Natural killer cell (primary cell): ENCODE measurements at regions not wholly inside any gene's neighbourhood (a gene's known extent, or its start where the extent isn't known, plus 50 kb on each side); places are given as distances from the start of the nearest gene placed in this dataset.

Experiments
- ATAC-seq, 3 donors: fragments of 150-1000 bp in 2 of 3; fragments of 200-7000 bp in 1 of 3; cut with Tn5 transposase; 1 replicate in 1 of 3; 2 replicates in 2 of 3; pipeline ENCODE4 v1.10.0; 2021; ENCODE audit warnings: mild to moderate bottlenecking in 2 of 3, moderate library complexity in 2 of 3
- DNase-seq, 2 donors: peaks; one replicate each; pipeline versions ENCODE4 v3.0.0 to v3.0.0-alpha.2; 2013 to 2021; ENCODE audit warnings: mixed read lengths in 1 of 2
- H3K27ac ChIP-seq: one replicate; pipeline ENCODE4 v1.5.1; 2013; ENCODE audit warnings: mild to moderate bottlenecking, low read length
- H3K27me3 ChIP-seq: one replicate; pipeline ENCODE4 v1.6.1; 2013; ENCODE audit warnings: low read length; ENCODE audit not compliant: control insufficient read depth, insufficient read depth
- H3K36me3 ChIP-seq: one replicate; pipeline ENCODE4 v1.6.1; 2013; ENCODE audit warnings: low read length; ENCODE audit not compliant: control insufficient read depth, insufficient read depth
- H3K4me1 ChIP-seq: one replicate; pipeline ENCODE4 v1.6.1; 2013; ENCODE audit warnings: low read length; ENCODE audit not compliant: control insufficient read depth, insufficient read depth
- H3K4me3 ChIP-seq: one replicate; pipeline ENCODE4 v1.5.1; 2013; ENCODE audit warnings: low read length
- H3K9me3 ChIP-seq: one replicate; pipeline ENCODE4 v1.6.1; 2013; ENCODE audit warnings: low read length; ENCODE audit not compliant: control insufficient read depth, insufficient read depth
- H3K27ac Mint-ChIP-seq, 2 donors: one replicate each; pipeline ENCODE4 v1.8.0; 2022; ENCODE audit warnings: mild to moderate bottlenecking in 2 of 2, mixed read lengths in 2 of 2, moderate library complexity in 1 of 2
- H3K27me3 Mint-ChIP-seq, 2 donors: one replicate each; pipeline ENCODE4 v1.8.0; 2022; ENCODE audit warnings: low read depth in 2 of 2, mixed read lengths in 2 of 2
- H3K36me3 Mint-ChIP-seq: one replicate; pipeline ENCODE4 v1.8.0; 2022; ENCODE audit warnings: mixed read lengths
- H3K4me1 Mint-ChIP-seq, 2 donors: one replicate each; pipeline ENCODE4 v1.8.0; 2022; ENCODE audit warnings: mixed read lengths in 2 of 2
- H3K4me3 Mint-ChIP-seq: one replicate; pipeline ENCODE4 v1.8.0; 2022; ENCODE audit warnings: mild to moderate bottlenecking, moderate library complexity, mixed read lengths
- H3K9me3 Mint-ChIP-seq, 2 donors: one replicate each; pipeline ENCODE4 v1.8.0; 2022; ENCODE audit warnings: mixed read lengths in 2 of 2
- CTCF ChIP-seq: fragments of 200-600 bp; IDR thresholded peaks from one replicate; pipeline ENCODE4 v1.8.0; 2022; ENCODE audit warnings: antibody characterized with exemption
- whole genome bisulfite sequencing: methylation state at CpG from one replicate; pipeline ENCODE4 v1.1.7; 2013; ENCODE audit warnings: missing lambda C conversion rate; ENCODE audit not compliant: insufficient coverage; 5-methylcytosine and 5-hydroxymethylcytosine counted together
- intact Hi-C: fragments of 100-400 bp; cut with micrococcal nuclease; formaldehyde crosslinking; loops from one replicate; pipeline ENCODE4 v1.14.2; 2022

- DNase-seq (no peak), ATAC-seq (peak in 1 of 3 donors; percentile 43)
- H3K36me3 ChIP-seq: no peaks in the 10 kb centered on the region
- intact Hi-C loops: no loop called here
- Mint-ChIP-seq H3K4me3 (no peak overlapping the region), H3K9me3 (no peaks in the 10 kb centered on the region), H3K4me1 (no peaks in the 10 kb centered on the region), H3K36me3 (no peaks in the 10 kb centered on the region), H3K27ac (no peak overlapping the region), H3K27me3 (no peaks in the 10 kb centered on the region)
- 92% methylated on average over 1 of the region's 1 CpG for WGBS
- H3K4me1 ChIP-seq: no peaks in the 10 kb centered on the region
- H3K27me3 ChIP-seq: no peaks in the 10 kb centered on the region
- no peaks in the 10 kb centered on the region for H3K9me3 ChIP-seq
- H3K27ac ChIP-seq: no peak overlapping the region
- TF ChIP-seq CTCF: no peak
- no peak overlapping the region for H3K4me3 ChIP-seq
Observed at GRCh38 chr13:33340631-33341030, 55.1 kb upstream of the STARD13 start.

GRCh38 chr13:33341861-33342452 lies 56.4 kb upstream of the STARD13 start:
- Histone ChIP-seq H3K4me1 (no peaks in the 10 kb centered on the region), H3K9me3 (no peaks in the 10 kb centered on the region), H3K27me3 (no peaks in the 10 kb centered on the region), H3K4me3 (no peak overlapping the region), H3K27ac (no peak overlapping the region), H3K36me3 (no peaks in the 10 kb centered on the region)
- DNase-seq (no peak), ATAC-seq (no peak)
- H3K36me3 Mint-ChIP-seq: no peaks in the 10 kb centered on the region
- no peak overlapping the region for H3K4me3 Mint-ChIP-seq
- 88% methylated on average over 5 of the region's 5 CpGs for WGBS
- intact Hi-C loops: no loop called here
- no peaks in the 10 kb centered on the region for H3K4me1 Mint-ChIP-seq
- H3K9me3 Mint-ChIP-seq: no peaks in the 10 kb centered on the region
- no peak overlapping the region for H3K27ac Mint-ChIP-seq
- no peak for TF ChIP-seq CTCF
- no peaks in the 10 kb centered on the region for H3K27me3 Mint-ChIP-seq

- ATAC-seq: no peak
Observed at GRCh38 chr13:33345842-33346241, 60.3 kb upstream of the STARD13 start.

More at GRCh38 chr13:33345842-33346241, 60.3 kb upstream of the STARD13 start:
- Mint-ChIP-seq H3K36me3 (peaks cover 4% of the 10 kb centered on the region), H3K9me3 (no peaks in the 10 kb centered on the region), H3K4me3 (no peak overlapping the region), H3K4me1 (no peaks in the 10 kb centered on the region), H3K27ac (no peak overlapping the region), H3K27me3 (peaks cover 2 to 22% of the 10 kb centered on the region in 2 donors)
- TF ChIP-seq CTCF: no peak
- H3K36me3 ChIP-seq: no peaks in the 10 kb centered on the region
- H3K27me3 ChIP-seq: peaks cover 3% of the 10 kb centered on the region
- no peak for DNase-seq
- H3K4me3 ChIP-seq: no peak overlapping the region
- no peaks in the 10 kb centered on the region for H3K4me1 ChIP-seq
- intact Hi-C loops: no loop called here
- H3K9me3 ChIP-seq: no peaks in the 10 kb centered on the region
- no peak overlapping the region for H3K27ac ChIP-seq
- WGBS: 84% methylated on average over 2 of the region's 2 CpGs
